ENCODE measurements at regions not wholly inside any gene's neighbourhood (a gene's known extent, or its start where the extent isn't known, plus 50 kb on each side); places are given as distances from the start of the nearest gene placed in this dataset.
A peak's percentile ranks its signal among the peaks of the same experiment; 100 is the strongest.

DNA sequence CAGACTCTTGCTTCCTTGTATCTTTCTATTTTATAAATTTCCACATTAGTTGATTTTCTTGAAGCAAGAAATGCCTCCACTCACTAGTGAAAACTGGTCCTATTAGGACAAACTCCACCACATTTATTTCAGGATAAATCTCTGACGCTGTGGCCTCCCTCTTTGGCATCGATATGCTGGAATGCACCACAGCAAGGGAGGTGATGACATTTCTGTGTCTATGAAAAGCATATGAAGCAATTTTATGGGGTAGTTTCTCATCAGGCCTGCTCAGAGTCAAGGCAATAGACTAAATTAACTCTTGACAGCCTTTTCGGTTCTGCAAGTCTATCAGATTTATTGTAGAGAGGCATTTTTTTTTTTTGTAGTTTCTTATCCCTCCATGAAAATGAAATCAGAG, 304.4 kb downstream of the ZEB1 start:
- FAIRE-seq, result peak; percentile 65

GRCh38 chr10:31622978-31623377, 304.0 kb downstream of the ZEB1 start:
- Histone ChIP-seq H2AFZ (ENCODE audit: low read depth, low read length) (no peak overlapping the region), H3K9ac (ENCODE audit: low read length) (no peak overlapping the region), H4K20me1 (ENCODE audit: insufficient read depth, low read length) (no peaks in the 10 kb centered on the region), H3K27ac (ENCODE audit: low read depth, low read length) (no peak overlapping the region), H3K4me1 (ENCODE audit: insufficient read depth, low read length) (peaks cover 20% of the 10 kb centered on the region), H3K4me3 (ENCODE audit: insufficient read depth, low read depth, low read length) (no peak overlapping the region), H3K4me2 (ENCODE audit: low read length) (no peak overlapping the region), H3K36me3 (ENCODE audit: insufficient read depth, low read length) (no peaks in the 10 kb centered on the region), H3K79me2 (ENCODE audit: insufficient read depth, low read length) (no peaks in the 10 kb centered on the region), H3K9me3 (ENCODE audit: insufficient read depth, low read depth, low read length) (peaks cover 4% of the 10 kb centered on the region), H3K27me3 (ENCODE audit: insufficient read depth, low read length) (no peaks in the 10 kb centered on the region)
- H3K27ac Mint-ChIP-seq (ENCODE audit: unreplicated experiment), result no peak overlapping the region
- TF ChIP-seq, protein P1, sequence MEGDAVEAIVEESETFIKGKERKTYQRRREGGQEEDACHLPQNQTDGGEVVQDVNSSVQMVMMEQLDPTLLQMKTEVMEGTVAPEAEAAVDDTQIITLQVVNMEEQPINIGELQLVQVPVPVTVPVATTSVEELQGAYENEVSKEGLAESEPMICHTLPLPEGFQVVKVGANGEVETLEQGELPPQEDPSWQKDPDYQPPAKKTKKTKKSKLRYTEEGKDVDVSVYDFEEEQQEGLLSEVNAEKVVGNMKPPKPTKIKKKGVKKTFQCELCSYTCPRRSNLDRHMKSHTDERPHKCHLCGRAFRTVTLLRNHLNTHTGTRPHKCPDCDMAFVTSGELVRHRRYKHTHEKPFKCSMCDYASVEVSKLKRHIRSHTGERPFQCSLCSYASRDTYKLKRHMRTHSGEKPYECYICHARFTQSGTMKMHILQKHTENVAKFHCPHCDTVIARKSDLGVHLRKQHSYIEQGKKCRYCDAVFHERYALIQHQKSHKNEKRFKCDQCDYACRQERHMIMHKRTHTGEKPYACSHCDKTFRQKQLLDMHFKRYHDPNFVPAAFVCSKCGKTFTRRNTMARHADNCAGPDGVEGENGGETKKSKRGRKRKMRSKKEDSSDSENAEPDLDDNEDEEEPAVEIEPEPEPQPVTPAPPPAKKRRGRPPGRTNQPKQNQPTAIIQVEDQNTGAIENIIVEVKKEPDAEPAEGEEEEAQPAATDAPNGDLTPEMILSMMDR (IDR thresholded peaks at IDR 0.05; ENCODE audit: insufficient read depth, low read depth, low read length), result no peak
- no peak for TF ChIP-seq EZH2 (IDR thresholded peaks at IDR 0.05; ENCODE audit: insufficient read depth, low read length)
- H3K27me3 Mint-ChIP-seq (ENCODE audit: low read depth, unreplicated experiment), result no peaks in the 10 kb centered on the region
- peak; percentile 61 for DNase-seq (ENCODE audit: low read depth)
- H3K4me1 Mint-ChIP-seq (ENCODE audit: low read depth, unreplicated experiment), result peaks cover 15% of the 10 kb centered on the region
- FAIRE-seq, result peak; percentile 13
- no peak overlapping the region for H3K4me3 Mint-ChIP-seq (ENCODE audit: unreplicated experiment)
- peaks cover 1% of the 10 kb centered on the region for H3K36me3 Mint-ChIP-seq (ENCODE audit: low read depth, unreplicated experiment)
- peaks cover 2% of the 10 kb centered on the region for H3K9me3 Mint-ChIP-seq (ENCODE audit: unreplicated experiment)

More for the DNA sequence above, 304.4 kb downstream of the ZEB1 start:
- H3K4me2 ChIP-seq (ENCODE audit: low read length), result no peak overlapping the region
- no peak for TF ChIP-seq EZH2 (IDR thresholded peaks at IDR 0.05; ENCODE audit: insufficient read depth, low read length)
- TF ChIP-seq, protein P1 (IDR thresholded peaks at IDR 0.05; ENCODE audit: insufficient read depth, low read depth, low read length), result no peak
- no peaks in the 10 kb centered on the region for H3K27me3 ChIP-seq (ENCODE audit: insufficient read depth, low read length)
- no peak for DNase-seq (ENCODE audit: low read depth)
- peaks cover 20% of the 10 kb centered on the region for H3K4me1 ChIP-seq (ENCODE audit: insufficient read depth, low read length)
- Mint-ChIP-seq H3K9me3 (ENCODE audit: unreplicated experiment) (peaks cover 2% of the 10 kb centered on the region), H3K36me3 (ENCODE audit: low read depth, unreplicated experiment) (peaks cover 1% of the 10 kb centered on the region), H3K4me3 (ENCODE audit: unreplicated experiment) (no peak overlapping the region), H3K27me3 (ENCODE audit: low read depth, unreplicated experiment) (no peaks in the 10 kb centered on the region), H3K27ac (ENCODE audit: unreplicated experiment) (no peak overlapping the region), H3K4me1 (ENCODE audit: low read depth, unreplicated experiment) (peaks cover 15% of the 10 kb centered on the region)
- H2AFZ ChIP-seq (ENCODE audit: low read depth, low read length), result no peak overlapping the region
- no peaks in the 10 kb centered on the region for H3K36me3 ChIP-seq (ENCODE audit: insufficient read depth, low read length)
- H3K79me2 ChIP-seq (ENCODE audit: insufficient read depth, low read length), result no peaks in the 10 kb centered on the region
- no peaks in the 10 kb centered on the region for H4K20me1 ChIP-seq (ENCODE audit: insufficient read depth, low read length)
- H3K27ac ChIP-seq (ENCODE audit: low read depth, low read length), result no peak overlapping the region
- peaks cover 4% of the 10 kb centered on the region for H3K9me3 ChIP-seq (ENCODE audit: insufficient read depth, low read depth, low read length)
- no peak overlapping the region for H3K9ac ChIP-seq (ENCODE audit: low read length)
- H3K4me3 ChIP-seq (ENCODE audit: insufficient read depth, low read depth, low read length), result no peak overlapping the region

DNA sequence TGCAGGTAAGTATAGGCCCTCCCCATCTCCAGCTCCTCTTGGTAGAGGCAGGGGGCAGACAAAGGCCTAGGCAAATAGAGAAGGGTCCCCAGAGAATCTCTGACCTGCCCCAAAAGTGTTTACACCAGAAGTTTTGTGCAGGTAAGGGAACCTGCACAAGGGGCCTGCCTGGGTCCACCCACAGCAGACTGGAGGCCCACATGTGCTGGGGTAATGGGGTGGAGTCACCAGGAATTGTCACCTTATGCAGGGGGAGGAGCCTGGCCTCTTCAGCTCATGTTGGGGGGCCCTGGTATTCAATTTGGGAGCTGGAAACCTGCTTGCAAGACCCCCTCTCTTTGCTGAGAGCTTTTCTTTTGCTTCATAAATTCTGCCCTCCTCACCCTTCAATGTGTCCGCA, 302.7 kb downstream of the ZEB1 start:
- Mint-ChIP-seq H3K9me3 (ENCODE audit: unreplicated experiment) (peaks cover 2% of the 10 kb centered on the region), H3K4me3 (ENCODE audit: unreplicated experiment) (no peak overlapping the region), H3K36me3 (ENCODE audit: low read depth, unreplicated experiment) (no peaks in the 10 kb centered on the region), H3K27me3 (ENCODE audit: low read depth, unreplicated experiment) (peaks cover under 1% of the 10 kb centered on the region), H3K27ac (ENCODE audit: unreplicated experiment) (no peak overlapping the region), H3K4me1 (ENCODE audit: low read depth, unreplicated experiment) (peaks cover 15% of the 10 kb centered on the region)
- H4K20me1 ChIP-seq (ENCODE audit: insufficient read depth, low read length), result no peaks in the 10 kb centered on the region
- H3K4me3 ChIP-seq (ENCODE audit: insufficient read depth, low read depth, low read length), result no peak overlapping the region
- H3K27me3 ChIP-seq (ENCODE audit: insufficient read depth, low read length), result no peaks in the 10 kb centered on the region
- H3K9ac ChIP-seq (ENCODE audit: low read length), result no peak overlapping the region
- no peak overlapping the region for H2AFZ ChIP-seq (ENCODE audit: low read depth, low read length)
- H3K4me2 ChIP-seq (ENCODE audit: low read length), result no peak overlapping the region
- no peaks in the 10 kb centered on the region for H3K79me2 ChIP-seq (ENCODE audit: insufficient read depth, low read length)
- H3K36me3 ChIP-seq (ENCODE audit: insufficient read depth, low read length), result no peaks in the 10 kb centered on the region
- TF ChIP-seq, protein P1 (IDR thresholded peaks at IDR 0.05; ENCODE audit: insufficient read depth, low read depth, low read length), result no peak
- no peak for TF ChIP-seq EZH2 (IDR thresholded peaks at IDR 0.05; ENCODE audit: insufficient read depth, low read length)
- no peak overlapping the region for H3K27ac ChIP-seq (ENCODE audit: low read depth, low read length)
- H3K9me3 ChIP-seq (ENCODE audit: insufficient read depth, low read depth, low read length), result peaks cover 4% of the 10 kb centered on the region
- FAIRE-seq (no peak), DNase-seq (ENCODE audit: low read depth) (no peak)
- peaks cover 20% of the 10 kb centered on the region for H3K4me1 ChIP-seq (ENCODE audit: insufficient read depth, low read length)

All from astrocyte (in vitro differentiated cells and primary cell).